Panc1 (cell line): ENCODE measurements at regions not wholly inside any gene's neighbourhood (a gene's known extent, or its start where the extent isn't known, plus 50 kb on each side); places are given as distances from the start of the nearest gene placed in this dataset.
"Not testable (repeated sequence)": the region's sequence is repeated elsewhere in the genome, so short reads cannot be mapped to it uniquely, and the experiment has no call there.

Source experiments
- ATAC-seq: fragments of 200-7000 bp; cut with Tn5 transposase; 2 replicates; pipeline ENCODE4 v1.9.1; 2020; ENCODE audit warnings: mild to moderate bottlenecking, moderate library complexity
- BruUV-seq: library from RNA; stranded (reverse); fragments of 400-500 nt; replicated peaks from 2 replicates; lab custom pipeline; 2021; lab: Mats Ljungman, UMichigan
- CTCF ChIA-PET: fragments of 300-600 bp; sonication (Branson Sonifier 250); formaldehyde crosslinking; loops from one replicate; lab custom pipeline; 2022; ENCODE audit warnings: antibody characterized with exemption; lab: Charles Lee
- POLR2A ChIA-PET: fragments of 300-600 bp; sonication (Branson Sonifier 250); formaldehyde crosslinking; loops from one replicate; lab custom pipeline; 2022; ENCODE audit warnings: antibody characterized with exemption; lab: Charles Lee
- DNase-seq: peaks from one replicate; pipeline ENCODE4 v3.0.0-alpha.2; 2010; ENCODE audit warnings: low read depth, low spot score
- H3K27ac ChIP-seq: 2 replicates; pipeline ENCODE4 v1.5.1; 2011; ENCODE audit warnings: mild to moderate bottlenecking, low read length, inconsistent platforms
- H3K27me3 ChIP-seq: fragments of 200-500 bp; sonication (Bioruptor generic); 2 replicates; pipeline ENCODE4 v1.6.0; 2014; ENCODE audit warnings: low read length, inconsistent platforms; ENCODE audit not compliant: control insufficient read depth, insufficient read depth
- H3K36me3 ChIP-seq: fragments of 200-500 bp; sonication (Bioruptor generic); 2 replicates; pipeline ENCODE4 v1.5.1; 2014; ENCODE audit warnings: inconsistent platforms, mild to moderate bottlenecking, low read length, moderate library complexity; ENCODE audit not compliant: control insufficient read depth, insufficient read depth
- H3K4me1 ChIP-seq: 2 replicates; pipeline ENCODE4 v1.5.1; 2011; ENCODE audit warnings: inconsistent platforms, mild to moderate bottlenecking, low read length, moderate library complexity; ENCODE audit not compliant: control insufficient read depth, insufficient read depth
- H3K4me3 ChIP-seq, 2 experiments: 2 replicates each; pipeline ENCODE4 v1.5.1; 2011 to 2012; ENCODE audit warnings: low read depth in 2 of 2, low read length in 2 of 2, mild to moderate bottlenecking in 2 of 2, inconsistent platforms in 1 of 2, moderate library complexity in 1 of 2
- H3K9me3 ChIP-seq: fragments of 200-500 bp; sonication (Bioruptor generic); 2 replicates; pipeline ENCODE4 v1.5.1; 2014; ENCODE audit warnings: low read depth, mild to moderate bottlenecking, inconsistent platforms, low read length, moderate library complexity; ENCODE audit not compliant: control insufficient read depth, insufficient read depth
- CTCF ChIP-seq: fragments of 450-650 bp; IDR thresholded peaks from 2 replicates; pipeline ENCODE4 v1.5.1; 2017; ENCODE audit warnings: mild to moderate bottlenecking
- POLR2AphosphoS5 ChIP-seq: IDR thresholded peaks from 2 replicates; pipeline ENCODE4 v1.6.1; 2012; ENCODE audit warnings: mild to moderate bottlenecking, low read depth, low read length, moderate library complexity
- TCF7L2 ChIP-seq: IDR thresholded peaks from 2 replicates; pipeline ENCODE4 v1.6.1; 2011; ENCODE audit warnings: mild to moderate bottlenecking, low read depth, low read length, inconsistent platforms
- in situ Hi-C: cut with HindIII; loops from 2 replicates; pipeline ENCODE4 v1.10.0; 2016; ENCODE audit warnings: low sequenced_read_pairs, low pct_unique_long_range_greater_than_20kb
- intact Hi-C: fragments of 100-400 bp; cut with micrococcal nuclease; formaldehyde crosslinking; loops from one replicate; pipeline ENCODE4 v1.10.0; 2022; ENCODE audit not compliant: unreplicated experiment

DNA sequence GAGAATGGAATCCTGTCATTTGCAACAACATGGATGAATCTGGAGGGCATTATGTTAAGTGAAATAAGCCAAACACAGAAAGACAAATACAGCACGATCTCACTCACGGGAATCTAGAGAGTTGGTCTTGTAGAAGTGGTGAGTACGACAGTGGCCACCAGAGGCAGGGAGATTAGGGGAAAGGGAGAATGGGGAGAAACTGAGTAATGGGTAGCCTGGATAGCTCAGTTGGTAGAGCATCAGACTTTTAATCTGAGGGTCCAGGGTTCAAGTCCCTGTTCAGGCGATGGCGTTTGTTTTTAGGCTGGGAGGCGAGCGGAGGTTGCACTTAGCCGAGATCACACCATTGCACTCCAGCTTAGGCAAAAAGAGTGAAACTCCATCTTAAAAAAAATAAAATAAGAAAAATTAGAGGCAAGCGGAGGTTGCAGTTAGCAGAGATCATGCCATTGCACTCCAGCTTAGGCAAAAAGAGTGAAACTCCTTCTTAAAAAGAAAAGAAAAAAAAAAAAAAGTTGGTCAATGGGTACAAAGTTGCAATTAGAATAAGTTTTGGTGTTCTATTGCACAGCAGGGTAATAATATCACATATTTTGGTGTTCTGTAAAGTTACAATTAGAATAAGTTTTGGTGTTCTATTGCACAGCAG, 95.7 kb upstream of the UBASH3B start:
- Histone ChIP-seq H3K27me3 (no peaks in the 10 kb centered on the region), H3K4me1 (peaks cover 5% of the 10 kb centered on the region; the same call in 1 of the 2 replicates), H3K4me3 (peak overlapping the region; percentile 6 to 22; a peak in 3 of 4 replicates), H3K27ac (no peak overlapping the region), H3K36me3 (no peaks in the 10 kb centered on the region), H3K9me3 (no peaks in the 10 kb centered on the region)
- in situ Hi-C loops (no loop called here), intact Hi-C loops (no loop called here)
- ATAC-seq (peak; percentile 89), DNase-seq (peak; percentile 64)
- CTCF ChIA-PET, result no interaction called here
- BruUV-seq, result no TSS peak
- POLR2A ChIA-PET, result no interaction called here
- TF ChIP-seq TCF7L2 (no peak), POLR2AphosphoS5 (no peak), CTCF (no peak; the same call in 1 of the 2 replicates)

- H3K27me3 ChIP-seq, BruUV-seq, H3K9me3 ChIP-seq, POLR2A ChIA-PET, H3K36me3 ChIP-seq, H3K27ac ChIP-seq, ATAC-seq, in situ Hi-C loops, DNase-seq, intact Hi-C loops, H3K4me1 ChIP-seq: not testable (repeated sequence)
- CTCF ChIA-PET, result interaction anchor here (0.6 kb wide), 1 partner anchor 178 kb away, joined by 5 read pairs; no protein-coding TSS in a partner anchor
- H3K4me3 ChIP-seq, result peak overlapping the region; percentile 6 to 22; a peak in 3 of 4 replicates
Measured at GRCh38 chr11:122559218-122559617, 96.3 kb upstream of the UBASH3B start.

GRCh38 chr11:122557163-122557562, 98.4 kb upstream of the UBASH3B start:
- H3K36me3 ChIP-seq, POLR2A ChIA-PET, intact Hi-C loops, H3K9me3 ChIP-seq, DNase-seq, in situ Hi-C loops, H3K27me3 ChIP-seq, H3K4me1 ChIP-seq, BruUV-seq: not testable (repeated sequence)
- CTCF ChIA-PET, result interaction anchor here (0.6 to 1.2 kb wide), 4 partner anchors 12 to 409 kb away, joined by 3 to 4 read pairs (median 3); no protein-coding TSS in a partner anchor
- Histone ChIP-seq H3K27ac (peak overlapping the region; percentile 44), H3K4me3 (peak overlapping the region; percentile 38 to 55)
- ATAC-seq, result peak; percentile 22; the same call in 1 of the 2 replicates

GRCh38 chr11:122556605-122557004, 98.9 kb upstream of the UBASH3B start:
- DNase-seq (no peak), ATAC-seq (peak; percentile 93)
- in situ Hi-C loops, result no loop called here
- POLR2A ChIA-PET, result no interaction called here
- H3K9me3 ChIP-seq, result no peaks in the 10 kb centered on the region
- H3K27me3 ChIP-seq, result no peaks in the 10 kb centered on the region
- peaks cover 5% of the 10 kb centered on the region; the same call in 1 of the 2 replicates for H3K4me1 ChIP-seq
- peak overlapping the region; percentile 38 to 55 for H3K4me3 ChIP-seq
- peak overlapping the region; percentile 44 for H3K27ac ChIP-seq
- no TSS peak for BruUV-seq
- no peaks in the 10 kb centered on the region for H3K36me3 ChIP-seq
- CTCF ChIA-PET, result interaction anchor here (0.6 to 1.2 kb wide), 4 partner anchors 12 to 410 kb away, joined by 3 to 4 read pairs (median 3); no protein-coding TSS in a partner anchor
- intact Hi-C loops, result no loop called here
- TF ChIP-seq POLR2AphosphoS5, result no peak
- TF ChIP-seq CTCF, result peak; percentile 92
